ENCODE measurements at regions not wholly inside any gene's neighbourhood (a gene's known extent, or its start where the extent isn't known, plus 50 kb on each side); places are given as distances from the start of the nearest gene placed in this dataset.
"Not testable (repeated sequence)": the region's sequence is repeated elsewhere in the genome, so short reads cannot be mapped to it uniquely, and the experiment has no call there.

DNA sequence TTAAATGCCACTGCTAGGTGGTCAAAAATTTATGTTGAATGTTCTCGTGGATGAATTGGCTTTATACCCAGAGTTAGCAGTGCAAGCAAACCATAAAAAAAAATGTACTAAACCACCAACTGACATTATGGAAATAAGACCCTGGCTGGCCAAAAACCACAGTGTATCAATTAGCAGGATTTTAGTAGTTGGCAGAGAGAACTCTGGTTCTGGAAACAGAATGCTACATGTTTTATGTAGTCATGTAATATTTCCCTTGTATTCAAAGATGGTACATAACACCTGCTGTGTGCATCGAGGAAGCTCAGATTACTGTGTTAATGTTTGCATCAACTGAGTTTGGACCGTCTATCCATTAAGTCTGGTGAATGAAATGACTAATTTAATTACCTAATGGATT is 618.5 kb downstream of the CCSER2 start:
- no peak for DNase-seq

DNA sequence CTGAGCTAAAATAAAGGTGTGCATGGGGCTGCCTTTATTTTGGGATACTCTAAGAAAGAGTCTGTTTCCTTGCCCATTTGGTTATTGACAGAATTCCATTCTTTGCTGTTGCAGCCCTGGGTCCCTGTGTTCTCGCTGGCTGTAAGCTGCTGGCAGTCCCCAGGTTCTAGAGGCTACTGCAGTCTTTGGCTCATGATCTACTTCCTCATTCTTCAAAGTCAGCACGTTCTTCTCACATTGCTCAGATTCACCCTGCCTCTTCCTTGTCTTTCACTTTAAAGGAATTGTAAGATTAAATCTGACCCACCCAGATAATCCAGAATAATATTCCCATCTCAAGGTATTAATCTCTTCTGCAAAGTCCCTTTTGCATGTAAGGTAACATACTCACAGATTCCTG is 620.3 kb downstream of the CCSER2 start:
- no peak for DNase-seq

DNA sequence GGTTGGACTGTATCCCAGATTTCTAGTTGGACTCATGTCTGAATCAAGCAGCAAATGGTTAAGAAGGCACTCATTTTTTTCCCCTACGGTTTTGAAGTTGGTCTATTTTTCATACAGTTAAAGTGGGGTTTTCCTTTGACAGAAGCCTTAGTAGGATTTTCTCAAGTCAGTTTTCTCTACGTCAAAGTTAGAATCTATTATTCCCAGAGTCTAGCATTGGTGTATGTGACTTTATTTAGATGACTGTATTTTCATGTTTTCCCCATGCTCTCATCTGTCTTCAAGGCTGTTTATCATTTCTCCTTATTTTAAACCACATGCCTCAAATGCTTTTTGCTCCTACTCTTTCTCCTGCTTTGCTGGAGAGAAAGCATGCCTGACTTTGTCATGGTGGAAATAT is 623.2 kb downstream of the CCSER2 start:
- DNase-seq: no peak

DNA sequence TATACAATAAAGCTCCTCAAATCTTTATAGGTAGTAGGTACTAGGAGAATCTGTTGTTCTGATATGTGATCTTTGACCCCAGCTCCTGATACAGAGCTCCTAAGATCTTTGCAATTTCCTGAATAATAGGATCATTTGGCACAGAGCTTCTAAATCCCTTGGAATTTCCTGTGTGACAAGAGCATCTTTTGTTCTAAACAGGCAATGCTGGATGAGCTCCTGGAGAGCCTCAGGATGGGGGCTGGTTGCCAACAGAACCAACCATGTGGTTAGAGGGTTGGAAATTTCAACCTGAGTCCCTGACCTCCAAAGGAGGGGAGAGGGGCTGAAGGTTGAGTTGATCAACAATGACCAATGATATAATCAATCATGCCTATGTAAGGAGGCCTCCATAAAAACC is 629.0 kb downstream of the CCSER2 start:
- DNase-seq: no peak

DNA sequence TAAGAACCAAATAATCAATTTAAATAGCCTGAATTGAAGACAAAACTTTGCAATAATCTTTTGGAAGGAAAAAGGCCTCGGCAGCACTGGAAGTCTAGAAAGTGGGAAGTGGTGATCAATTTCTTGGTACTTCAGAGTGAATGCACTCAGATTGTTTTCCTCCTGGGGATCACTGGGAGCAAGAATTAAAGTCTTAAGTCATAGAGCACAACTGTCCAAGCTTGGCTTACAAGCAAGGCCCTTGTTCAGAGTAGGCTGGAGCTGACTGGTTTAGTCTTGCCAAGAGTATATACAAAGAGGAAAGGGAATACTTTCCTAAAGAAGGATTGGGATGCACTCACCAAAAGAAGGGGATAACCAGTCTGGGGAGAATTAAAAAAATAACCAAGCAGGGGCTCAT is 637.1 kb downstream of the CCSER2 start:
- DNase-seq: no peak

DNA sequence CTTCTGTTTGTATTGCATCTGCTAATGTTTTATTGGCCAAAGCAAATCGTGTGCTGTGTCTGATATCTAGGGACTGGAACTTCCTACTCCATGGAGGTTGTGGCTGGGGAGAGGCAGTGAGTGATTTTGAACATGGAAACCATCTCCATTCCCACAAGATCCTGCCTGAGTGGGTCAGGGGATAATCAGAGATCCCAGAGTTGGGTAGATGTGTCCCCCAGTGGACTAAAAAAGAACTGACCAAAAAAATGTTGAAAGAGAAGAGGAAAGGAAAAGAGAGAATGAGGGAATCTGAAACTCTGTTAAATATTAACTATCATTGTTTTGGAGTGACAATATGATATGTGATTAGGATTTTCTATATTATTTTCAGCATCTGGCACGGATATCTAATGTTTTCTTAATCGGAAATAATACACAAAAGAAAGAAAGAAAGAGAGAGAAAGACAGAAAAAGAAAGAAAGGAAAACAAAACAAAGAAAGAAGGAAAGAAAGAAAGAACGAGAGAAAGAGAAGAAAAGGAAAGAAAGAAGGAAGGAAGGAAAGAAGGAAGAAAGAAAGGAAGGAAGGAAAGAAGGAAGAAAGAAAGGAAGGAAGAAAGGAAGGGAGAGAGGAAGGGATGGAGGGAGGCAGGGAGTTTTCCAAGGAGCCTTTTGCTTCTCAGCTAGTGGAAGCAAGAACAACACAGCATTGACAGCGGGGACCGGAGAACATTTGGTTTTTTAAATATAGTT is 638.5 kb downstream of the CCSER2 start:
- no peak for DNase-seq

DNA sequence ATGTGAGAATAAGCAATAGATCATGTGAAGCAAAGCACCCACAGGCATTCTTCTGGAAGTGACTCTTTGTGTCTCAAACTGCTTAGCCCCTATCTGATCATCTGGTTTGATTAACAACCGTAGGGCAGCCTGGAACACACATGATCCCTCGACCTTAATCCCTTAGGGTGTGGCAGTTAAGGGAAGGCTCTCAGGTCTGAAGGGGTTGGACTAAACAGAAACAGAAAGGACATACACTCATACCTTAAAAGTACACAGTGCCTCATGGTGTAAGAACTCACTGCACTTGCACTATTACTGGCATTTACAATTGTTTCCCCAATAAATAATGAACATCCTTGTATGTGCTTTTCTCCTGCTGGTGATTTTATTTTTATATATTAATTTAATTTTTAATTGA is 640.9 kb downstream of the CCSER2 start:
- not testable (repeated sequence) for DNase-seq

DNA sequence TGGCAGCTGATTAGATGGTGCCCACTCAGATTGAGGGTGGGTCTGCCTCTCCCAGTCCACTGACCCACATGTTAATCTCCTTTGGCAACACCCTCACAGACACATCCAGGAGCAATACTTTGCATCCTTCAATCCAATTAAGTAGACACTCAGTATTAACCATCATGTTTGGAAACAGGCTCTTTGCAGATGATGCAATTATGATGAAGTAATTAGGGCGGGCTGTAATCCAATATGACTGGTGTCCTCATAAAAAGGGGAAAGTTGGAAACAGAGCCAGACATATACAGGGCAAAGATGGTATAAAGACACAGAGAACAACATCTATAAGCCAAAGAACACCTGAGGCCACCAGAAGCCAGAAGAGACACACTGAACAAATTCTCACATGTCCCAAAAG is 658.6 kb downstream of the CCSER2 start:
- no peak for DNase-seq

DNA sequence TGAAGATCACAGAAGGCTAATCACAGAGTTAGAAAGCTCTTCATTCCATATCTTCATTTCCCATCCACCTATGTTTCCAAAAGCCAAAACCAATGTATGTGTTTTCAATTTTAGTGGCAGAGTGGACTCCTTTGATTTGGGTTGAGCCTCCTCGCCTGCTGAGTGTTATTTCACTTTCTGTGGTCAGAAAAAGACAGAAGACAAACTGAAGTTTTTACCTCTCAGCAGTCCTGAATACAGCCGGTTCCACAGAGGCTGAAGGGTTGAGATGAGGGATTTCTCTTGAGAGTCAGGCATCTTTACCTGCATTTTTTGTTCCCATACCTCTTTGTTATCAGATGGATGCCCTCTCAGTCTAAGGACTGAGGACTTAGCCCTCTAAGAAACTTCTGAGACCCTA is 659.6 kb downstream of the CCSER2 start:
- DNase-seq: no peak

DNA sequence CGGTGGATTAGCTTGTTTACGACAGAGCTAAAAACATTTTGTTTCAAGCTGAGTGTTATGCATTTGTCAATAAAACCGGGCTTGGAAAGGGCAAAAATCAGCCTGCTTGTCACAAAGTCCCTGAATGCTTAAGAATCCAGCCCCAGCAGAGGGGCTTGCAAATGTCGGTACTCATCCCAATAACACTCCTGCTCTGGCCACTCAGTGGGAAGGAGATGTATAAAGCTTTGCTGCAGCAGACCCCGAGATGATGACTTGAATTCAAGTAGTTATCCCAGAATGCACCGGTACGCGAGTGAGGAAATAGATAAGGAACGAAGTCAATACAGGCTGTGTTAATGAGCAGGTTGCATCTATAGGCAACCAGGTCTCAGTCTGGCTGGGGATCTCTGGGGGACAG is 662.3 kb downstream of the CCSER2 start:
- DNase-seq: no peak

DNA sequence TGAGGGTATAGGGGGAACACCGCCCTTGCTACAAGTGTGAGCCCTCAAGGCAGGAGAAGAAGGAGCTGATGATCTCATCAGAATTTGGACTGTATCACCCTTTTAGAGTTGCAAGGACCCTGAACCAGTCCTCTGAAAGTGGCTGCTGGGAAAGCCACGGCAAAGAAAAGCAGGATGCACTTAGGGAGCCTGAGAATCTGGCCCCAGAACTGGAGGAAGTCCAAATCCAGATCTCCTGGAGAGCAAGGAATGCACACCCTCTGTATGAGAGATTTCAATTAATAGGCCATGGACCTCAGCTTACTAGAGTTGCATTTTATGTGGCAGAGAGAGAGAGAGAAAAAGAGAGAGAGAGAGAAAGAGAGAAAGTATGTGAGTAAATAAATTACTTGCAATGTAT is 662.9 kb downstream of the CCSER2 start:
- no peak for DNase-seq

DNA sequence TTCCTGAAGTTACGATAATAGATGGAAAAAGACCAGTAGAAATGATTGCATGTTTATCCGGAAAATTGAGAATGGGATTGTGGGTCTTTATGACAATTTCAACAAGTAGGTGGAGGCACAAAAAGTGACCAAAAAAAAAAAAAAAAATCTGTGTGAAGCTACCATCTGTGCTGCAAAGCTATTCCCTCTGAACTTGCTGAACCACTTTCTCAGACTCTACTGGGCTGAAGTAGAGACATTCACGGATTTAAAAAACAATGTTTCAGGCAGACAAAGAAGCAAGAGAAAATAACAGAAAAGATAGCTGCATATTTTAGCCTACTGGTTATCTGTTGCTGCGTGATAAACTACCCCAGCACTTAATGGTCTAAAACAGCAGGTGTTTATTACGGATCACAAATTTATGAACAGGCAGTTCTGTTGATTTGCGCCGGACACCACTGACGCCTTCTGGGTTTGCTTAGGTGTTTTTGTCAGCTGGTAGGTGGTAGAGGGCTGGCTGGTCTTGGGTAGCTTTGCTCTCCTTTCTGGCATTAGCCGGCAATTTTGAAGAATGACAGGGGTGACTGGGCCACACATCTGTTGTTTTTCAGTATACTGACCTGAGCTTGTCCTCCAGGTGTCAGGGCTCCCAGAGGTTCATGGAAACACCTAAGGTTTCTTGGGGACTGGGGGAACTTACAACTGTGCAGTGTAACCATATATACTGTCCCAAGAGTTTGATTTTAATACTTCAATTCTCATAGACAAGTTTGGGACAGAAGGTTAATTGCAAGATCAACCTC is 665.1 kb downstream of the CCSER2 start:
- no peak for DNase-seq

DNA sequence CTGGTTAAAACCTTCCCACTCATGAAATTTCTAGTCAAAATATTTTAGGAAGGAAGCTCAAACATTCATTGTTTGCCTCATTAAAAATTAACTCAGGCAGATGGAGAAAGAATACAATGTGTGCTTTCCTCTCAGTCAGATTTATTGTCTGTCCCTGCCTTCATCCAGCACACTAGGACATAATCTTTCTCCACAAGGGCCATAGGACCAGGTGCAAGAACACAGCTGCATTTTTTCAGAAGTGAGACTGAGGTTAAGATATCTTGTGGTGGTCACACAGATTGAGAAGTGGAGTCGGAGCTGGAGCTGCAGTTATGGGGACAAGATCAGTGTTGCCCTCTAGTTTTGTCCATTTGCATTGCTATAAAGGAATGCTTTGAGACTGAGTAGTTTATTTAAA is 666.3 kb downstream of the CCSER2 start:
- no peak for DNase-seq

DNA sequence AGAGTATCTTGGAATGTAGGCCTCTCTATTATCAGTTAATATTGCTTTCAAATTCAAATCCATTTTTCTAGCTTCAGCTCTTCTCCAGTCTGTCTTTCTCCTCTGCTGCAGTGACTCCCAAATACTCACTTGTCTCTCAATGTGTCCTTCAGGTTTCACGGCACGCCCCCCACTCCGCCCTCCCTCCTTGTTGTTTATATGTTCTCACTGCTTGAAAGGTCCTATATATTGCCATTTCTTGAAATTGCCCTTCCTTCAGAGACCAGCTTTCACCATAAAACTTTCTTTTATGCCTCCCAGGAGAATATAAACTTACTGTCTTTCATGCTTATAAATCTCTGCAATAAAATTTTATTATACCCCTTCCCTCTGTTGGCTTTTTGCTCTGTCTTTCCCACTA is 668.2 kb downstream of the CCSER2 start:
- no peak for DNase-seq

DNA sequence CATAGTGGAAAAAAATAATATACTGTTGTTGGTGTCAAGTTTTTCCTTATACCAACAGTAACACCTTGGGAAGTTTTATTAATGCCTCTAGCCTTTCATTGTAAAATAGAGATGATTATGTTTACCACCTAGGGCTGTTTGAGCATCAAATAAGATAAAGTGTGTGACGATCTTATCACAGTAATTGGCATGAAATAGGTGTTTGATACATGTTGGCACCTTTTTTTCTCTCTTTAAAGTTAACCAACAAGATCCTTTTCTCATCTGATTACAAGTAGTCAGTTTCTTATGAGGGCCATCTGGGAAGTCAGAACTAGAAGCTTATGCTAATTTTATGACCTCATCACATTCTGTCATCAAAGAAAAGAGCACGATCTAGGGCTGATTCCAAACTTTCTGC is 669.5 kb downstream of the CCSER2 start:
- DNase-seq: no peak

DNA sequence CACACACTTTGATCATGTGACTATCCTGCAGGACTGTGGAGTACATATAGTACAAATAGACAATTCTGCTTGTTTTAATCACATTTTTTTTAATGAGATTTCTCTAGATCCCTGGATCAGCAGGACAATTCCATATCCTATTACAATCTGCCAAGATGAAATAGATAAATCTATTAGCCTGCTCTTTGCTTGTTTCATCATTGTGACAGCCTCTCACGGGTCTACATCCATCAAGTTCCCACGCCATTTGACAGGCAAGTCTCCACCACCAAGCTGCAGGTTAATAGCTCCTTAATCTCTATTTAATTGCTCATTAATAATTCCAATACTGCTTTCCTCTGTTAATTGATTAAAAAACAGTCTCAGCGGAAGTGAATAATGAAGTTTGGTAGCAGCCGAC is 671.5 kb downstream of the CCSER2 start:
- no peak for DNase-seq

DNA sequence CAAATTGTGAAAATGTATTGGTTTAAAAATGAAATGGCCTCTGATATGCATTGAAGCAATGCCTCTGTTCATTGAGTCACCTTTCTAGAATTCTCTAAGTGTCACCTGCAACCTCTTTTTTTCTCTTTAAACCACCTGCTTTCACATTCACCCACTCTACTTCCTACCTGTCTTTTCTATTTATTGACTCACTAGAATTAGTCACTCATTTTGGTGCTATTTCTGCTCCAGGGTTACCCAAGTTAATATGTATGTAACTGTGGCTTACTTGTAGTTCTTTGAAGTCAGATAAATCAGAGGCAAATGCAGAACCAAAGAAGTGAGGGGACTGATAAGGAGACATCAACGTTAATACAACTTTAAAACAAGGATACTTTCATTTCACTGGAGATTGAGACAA is 674.7 kb downstream of the CCSER2 start:
- no peak for DNase-seq

DNA sequence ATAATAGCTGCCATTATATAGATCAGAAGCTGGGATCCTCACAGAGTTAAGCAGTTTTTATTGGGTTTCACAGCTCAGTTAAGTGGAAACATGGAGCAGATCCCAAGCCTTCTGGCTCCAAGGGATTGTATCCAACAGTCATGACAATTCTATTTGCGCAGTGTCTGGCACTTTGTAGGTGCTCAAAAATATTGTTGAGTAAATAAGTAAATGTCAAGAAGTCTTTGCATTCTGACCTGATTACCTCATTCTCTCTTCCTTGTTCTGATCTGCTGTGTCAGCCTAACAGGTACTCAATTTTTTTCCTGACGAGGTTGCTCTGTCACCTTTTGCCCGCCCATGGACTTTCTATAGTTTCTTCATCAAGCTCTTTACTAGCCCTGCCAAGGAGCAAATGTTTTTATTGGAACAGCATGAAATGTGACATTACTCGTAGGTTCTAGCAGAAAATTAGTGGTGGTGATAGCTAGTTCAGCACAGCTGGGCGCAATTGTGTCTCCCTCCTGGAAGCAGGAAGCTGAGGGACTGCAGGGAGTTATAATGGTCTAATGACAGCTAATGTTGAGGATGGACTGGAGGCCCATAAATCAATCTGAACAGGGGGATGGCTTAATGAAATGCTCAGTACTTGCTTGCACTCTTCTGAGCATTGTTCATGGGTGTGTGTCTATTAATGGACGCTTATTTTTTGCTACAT is 680.2 kb downstream of the CCSER2 start:
- no peak for DNase-seq

DNA sequence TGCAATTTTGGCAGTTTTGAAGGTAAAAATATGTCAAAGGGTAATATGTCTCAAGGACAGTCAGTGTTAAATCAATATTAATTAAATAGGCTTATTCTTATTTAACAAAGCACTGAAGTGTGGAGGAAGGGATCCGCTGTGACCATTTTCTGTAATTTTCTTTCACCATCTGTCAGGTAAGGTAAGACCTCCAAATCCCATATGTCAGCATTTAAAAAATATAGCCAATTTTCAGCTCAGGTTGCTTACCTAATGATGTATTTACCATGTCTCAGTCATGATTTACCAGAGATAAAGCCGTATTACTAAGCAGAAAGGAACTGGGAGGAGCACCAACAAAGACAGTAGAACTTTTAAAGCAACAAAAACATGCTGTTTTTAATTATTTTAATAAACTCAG is 683.9 kb downstream of the CCSER2 start:
- DNase-seq: no peak

DNA sequence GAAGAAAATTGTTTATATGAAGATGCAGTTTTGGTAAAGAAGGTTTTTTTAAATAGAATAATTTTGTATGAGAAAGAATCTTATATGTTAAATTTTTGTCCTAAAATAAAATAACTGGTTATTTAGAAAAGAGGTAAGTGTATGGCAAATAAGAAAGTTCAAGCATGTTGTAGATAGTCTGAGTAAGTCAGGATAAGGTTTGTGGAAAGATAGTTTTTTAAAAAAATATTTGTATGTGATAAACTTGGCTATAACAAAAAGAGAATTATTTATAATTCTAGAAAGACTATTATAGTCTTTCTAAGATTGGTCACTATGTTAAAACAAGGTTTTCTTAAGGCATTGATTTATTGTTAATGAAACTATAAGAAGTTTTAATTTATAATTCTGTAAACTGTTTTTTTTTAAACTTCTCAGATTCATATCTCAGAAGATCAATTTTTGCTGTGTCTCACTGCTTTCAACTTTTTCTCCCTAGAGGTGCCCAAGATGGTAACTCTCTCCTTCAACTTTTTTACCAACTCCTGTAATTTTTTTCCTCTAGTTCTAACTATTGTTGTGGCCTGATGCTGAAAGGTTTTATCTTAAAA is 698.6 kb downstream of the CCSER2 start:
- DNase-seq: no peak

DNA sequence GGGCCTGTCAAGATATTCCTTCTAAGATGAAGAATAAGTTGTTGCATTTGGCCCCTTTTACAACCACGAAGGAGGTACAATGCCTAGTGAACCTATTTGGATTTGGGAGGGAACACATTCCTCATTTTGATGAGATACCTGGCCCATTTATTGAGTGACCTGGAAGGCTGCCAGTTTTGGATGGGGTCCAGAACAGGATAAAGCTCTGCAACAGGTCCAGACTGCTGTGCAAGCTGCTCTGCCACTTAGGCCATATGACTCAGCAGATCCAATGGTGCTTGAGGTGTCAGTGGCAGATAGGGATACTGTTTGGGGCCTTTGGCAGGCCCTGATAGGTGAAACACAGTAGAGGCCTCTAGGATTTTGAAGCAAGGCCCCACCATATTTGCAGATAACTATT is 704.6 kb downstream of the CCSER2 start:
- DNase-seq: no peak

DNA sequence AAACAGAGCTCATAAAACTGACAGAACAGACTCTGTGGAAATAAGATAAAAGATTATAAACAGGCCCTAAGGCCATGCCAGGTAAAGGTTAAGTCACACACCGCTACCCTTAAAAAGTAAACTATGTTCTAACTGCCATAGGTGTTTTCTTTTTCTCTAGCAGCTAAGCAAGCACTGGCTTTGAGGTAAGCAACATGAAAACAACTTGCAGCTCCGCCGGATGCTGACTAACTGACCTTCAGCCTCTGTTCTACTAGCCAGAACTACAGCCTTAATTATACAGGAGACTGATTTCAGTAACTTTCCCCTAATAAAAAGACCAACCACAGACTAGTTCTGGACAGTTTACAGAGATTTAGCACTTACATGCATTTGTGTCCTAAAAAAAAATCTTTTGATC is 708.3 kb downstream of the CCSER2 start:
- no peak for DNase-seq

DNA sequence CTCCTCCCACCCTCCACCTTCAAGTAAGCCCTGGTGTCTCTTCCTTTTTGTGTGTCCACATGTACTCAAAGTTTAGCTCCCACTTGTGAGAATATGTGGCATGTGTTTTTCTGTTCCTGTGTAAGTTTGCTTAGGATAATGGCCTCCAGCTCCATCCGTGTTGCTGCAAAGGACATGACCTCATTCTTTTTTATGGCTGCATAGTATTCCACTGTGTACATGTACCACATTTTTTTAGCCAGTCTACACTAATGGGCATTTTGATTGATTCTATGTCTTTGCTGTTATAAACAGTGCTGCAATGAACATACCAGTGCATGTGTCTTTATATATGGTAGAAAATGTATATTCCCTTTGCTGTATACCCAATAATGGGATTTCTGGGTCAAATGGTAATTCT is 710.9 kb downstream of the CCSER2 start:
- DNase-seq: no peak

DNA sequence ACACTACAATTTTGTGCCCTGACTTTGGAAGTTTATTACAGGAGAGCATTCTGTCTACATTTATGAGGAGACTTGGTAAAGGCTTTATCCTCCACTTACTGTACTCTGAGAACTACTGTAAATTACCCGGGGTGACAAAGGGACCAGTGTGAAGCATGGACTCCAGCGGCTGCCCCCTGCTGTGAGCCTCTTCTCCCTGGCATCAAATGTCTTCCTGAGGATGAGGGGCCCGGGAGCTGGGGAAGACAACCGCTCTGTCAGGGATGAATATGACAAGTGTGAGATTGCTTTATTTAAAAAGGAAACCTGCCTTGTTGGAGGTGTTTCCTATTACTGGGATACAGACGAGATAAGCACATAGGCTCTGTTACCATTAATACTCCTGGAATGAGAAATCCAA is 714.8 kb downstream of the CCSER2 start:
- DNase-seq: no peak

All from CD4-positive, alpha-beta T cell treated with Interleukin-21 for 1 hour (primary cell).